Fibroblast of skin of back (primary cell): ENCODE measurements at regions not wholly inside any gene's neighbourhood (a gene's known extent, or its start where the extent isn't known, plus 50 kb on each side); places are given as distances from the start of the nearest gene placed in this dataset.

Source experiments
- DNase-seq: peaks from one replicate; pipeline ENCODE4 v3.0.0-alpha.2; 2013

DNA sequence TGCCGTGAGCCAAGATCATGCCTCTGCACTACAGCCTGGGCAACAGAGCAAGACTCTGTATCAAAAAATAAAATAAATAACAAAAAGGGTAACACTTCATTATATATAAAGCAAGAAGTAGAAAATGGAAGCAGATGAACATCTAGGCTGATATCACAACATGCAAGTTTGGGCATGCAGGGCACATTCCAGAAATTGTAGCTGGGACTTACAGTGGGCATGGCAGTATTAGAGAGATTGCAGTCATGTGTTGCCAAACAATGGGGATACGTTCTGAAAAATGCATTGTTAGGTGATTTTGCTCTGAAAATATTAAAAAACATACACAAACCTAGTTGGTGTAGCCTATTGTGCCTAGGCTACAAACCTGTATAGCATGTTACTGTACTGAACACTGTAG lies 441.0 kb upstream of the PRMT6 start:
- no peak for DNase-seq

- no peak for DNase-seq
Measured at GRCh38 chr1:106619080-106619826, 437.2 kb upstream of the PRMT6 start.

DNA sequence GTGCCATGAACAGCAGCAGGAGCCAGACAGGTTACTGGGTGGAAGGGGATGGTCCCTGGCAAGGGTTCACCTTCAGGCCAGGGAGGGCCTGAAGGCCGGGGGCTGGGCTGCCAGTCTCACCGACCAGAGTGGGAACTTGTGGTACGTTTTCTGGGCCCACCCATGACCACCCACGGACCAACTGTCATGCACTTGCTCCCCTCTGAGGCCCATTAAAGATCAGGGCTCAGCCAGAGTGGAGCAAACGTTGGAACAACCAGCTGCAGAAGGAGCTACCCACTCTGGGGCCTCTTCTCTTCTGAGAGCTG lies 436.7 kb upstream of the PRMT6 start:
- DNase-seq: no peak

DNA sequence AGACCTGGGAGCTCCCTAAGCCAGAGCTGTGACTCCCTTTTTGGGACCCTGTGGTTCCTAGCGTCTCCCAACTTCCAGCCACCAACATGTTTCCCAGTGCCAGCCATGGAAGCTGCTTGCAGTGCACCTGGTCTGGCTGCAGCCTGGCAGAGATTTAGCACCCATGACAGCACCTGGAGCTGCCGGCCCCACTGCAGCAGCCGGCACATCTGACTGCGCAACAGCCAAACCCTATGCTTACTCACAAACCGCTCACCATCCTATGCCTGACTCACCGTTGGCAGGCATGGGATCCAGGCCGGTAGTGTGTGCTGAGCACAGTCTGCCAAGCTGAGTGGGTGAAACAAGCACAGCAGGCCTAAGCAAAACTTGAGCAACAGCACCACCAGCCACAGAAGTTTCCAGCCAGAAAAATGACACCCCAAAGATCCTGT lies 435.9 kb upstream of the PRMT6 start:
- peak; percentile 37 for DNase-seq

DNA sequence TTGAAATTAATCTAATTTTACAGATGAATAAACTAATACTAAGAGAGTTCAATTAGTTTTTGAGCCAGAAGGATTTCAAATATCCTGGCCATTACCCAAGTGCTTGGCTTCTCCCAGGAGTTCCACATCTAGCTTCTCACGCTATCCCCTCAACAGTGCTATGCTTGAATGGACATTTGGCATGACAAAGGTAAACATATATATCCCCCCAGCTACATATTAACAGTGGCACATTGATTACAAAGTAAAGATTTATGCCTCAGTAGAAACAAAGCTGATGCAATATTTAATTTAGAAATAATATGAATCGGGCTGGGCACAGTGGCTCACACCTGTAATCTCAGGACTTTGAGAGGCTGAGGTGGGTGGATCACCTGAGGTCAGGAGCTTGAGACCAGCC lies 434.6 kb upstream of the PRMT6 start:
- no peak for DNase-seq

- DNase-seq: no peak
Measured at GRCh38 chr1:106637566-106637965, 418.9 kb upstream of the PRMT6 start.

DNA sequence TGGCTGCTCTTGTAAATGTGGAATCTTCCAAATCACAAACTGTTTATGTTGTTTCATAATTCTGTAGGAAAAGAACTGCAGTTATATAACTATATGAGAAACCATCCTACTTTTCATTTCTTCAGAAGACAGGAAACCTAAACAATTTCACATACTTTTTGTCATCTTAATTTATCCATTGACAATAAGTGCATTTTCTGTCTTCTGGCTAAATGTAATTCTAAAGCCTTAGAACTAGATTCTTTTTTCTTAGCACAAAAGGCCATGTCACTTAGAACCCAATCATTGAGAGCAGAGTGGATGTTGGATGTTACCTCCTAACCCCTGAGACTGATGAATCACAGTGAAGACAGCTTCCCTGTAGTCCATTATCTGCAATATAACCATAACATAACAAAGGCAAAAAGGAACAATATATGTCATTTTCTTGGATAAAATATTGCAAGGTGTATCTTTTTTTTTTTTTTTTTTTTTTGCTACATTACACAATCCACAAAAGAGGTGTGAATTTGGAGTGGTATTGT lies 410.2 kb upstream of the PRMT6 start:
- DNase-seq: no peak

DNA sequence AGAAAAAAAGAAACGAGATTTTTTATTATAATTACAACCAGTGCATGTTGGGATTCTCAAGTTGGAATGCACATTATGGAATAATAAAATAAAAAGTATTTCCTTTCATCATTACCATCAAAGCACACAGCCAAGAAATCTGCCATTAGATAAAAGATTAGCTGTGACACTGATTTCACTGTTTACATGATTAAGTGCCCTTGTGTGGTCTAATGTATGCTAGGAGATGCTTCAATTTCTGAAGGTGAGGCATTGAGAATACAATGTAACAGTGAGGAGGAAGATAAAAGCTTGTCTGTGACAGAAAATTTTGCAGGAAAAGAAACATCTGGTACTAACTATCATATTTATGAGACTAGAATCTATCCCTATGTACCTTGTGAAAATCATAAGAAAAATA lies 409.7 kb upstream of the PRMT6 start:
- no peak for DNase-seq

DNA sequence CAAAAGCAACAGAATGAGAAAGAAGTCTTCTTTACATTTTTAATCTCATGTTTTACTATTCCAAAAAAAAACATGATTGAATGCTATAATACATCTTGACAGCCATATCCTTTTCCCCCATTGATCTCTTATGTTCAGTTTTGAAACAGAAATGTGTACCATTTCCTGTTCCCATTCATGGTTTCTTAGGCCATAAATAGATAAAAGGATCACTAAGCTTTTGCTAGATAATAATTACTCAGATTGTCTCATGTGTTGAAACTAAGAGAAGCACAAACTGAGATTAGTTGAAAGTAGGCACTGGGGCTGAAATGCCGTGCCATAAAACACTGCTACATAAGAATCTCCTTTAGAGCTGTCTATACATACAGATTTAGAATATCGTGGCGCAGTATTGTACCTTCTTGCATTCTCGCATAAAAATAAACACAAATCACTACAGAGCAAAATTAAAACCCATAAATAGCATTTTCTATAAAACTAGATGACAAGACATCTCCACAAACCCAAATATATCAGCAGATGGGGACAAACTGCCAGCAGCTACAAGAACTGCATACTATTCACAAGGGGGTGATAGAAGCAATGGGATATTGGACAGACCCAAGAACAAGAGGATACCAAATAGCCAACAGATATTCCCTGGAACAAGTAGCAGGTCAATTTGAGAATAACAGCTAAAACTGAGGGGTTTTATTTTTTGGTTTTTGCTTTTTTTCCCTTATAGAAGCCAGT lies 405.3 kb upstream of the PRMT6 start:
- DNase-seq: no peak

DNA sequence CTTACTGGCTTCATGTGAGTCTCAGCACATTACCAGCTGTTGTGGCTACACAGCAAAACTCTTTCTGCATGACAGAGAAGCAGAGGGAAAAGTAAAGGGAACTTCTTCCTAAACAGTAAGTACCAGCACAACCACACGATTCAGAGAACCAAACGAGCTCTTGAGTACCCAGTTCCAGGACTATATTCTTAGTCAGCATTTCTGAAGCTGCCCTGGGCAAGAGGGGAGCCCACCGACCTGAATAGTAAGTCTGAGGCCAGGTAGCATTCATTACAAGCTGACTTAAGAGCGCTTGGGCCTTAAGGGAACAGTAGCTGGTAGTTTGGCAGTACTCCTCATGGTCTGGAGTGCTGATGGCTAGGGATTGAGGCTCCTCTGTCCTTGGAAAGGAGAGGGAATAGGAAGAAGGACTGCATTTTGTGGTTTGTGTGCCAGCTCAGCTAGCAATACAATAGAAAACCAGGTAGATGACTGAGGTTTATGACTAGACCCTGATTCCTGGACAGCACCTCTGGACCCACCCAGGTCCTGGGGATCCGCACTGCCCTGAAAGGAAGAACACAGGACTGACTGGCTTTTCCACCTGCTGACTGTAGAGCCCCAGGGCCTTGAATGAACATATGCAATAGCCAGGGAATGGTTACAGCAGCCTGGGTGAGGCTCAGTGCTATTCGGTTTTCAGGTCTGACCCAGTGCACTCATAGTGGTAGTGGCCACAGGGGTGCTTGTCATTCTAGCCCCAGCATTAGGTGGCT lies 396.8 kb upstream of the PRMT6 start:
- no peak for DNase-seq

DNA sequence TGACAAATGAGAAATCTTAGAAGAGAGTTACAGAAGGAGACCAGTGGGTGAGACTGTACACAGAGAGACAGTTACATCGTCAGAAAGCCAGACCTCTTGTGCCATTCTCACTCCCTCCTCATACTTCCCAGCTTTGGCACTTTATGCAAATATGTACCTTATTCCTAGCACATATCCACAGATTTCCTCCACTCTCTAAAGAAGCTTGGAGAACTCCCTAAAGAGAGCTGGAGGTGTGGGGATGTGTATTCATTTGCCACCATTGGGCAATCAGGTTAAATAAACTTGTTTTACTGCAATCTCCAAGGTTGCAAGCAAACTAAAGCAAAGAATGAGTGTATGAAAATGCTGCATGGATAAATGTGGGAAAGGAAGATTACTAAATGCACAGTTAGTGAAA lies 380.9 kb upstream of the PRMT6 start:
- DNase-seq: no peak

- peak; percentile 27 for DNase-seq
Measured at GRCh38 chr1:106676021-106676420, 380.5 kb upstream of the PRMT6 start.

DNA sequence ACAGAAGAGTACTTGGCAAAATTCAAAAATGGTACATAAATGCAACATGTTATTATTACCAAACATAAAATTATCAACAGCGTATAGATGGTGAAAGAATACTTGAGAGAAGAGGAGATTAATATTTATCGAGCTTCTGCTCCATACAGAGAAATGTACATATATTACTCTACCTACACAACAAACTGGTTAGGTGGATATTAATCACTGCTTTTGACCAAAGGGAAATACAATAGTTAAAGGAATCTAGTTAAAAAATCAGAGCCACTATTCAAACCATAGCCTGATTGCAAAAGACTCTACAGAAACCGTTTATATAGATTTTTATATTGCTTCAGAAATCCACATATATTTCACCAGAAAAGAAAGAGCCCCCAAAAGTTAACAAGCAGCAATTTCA lies 379.3 kb upstream of the PRMT6 start:
- DNase-seq: no peak

- DNase-seq: no peak
Measured at GRCh38 chr1:106677721-106678120, 378.8 kb upstream of the PRMT6 start.

DNA sequence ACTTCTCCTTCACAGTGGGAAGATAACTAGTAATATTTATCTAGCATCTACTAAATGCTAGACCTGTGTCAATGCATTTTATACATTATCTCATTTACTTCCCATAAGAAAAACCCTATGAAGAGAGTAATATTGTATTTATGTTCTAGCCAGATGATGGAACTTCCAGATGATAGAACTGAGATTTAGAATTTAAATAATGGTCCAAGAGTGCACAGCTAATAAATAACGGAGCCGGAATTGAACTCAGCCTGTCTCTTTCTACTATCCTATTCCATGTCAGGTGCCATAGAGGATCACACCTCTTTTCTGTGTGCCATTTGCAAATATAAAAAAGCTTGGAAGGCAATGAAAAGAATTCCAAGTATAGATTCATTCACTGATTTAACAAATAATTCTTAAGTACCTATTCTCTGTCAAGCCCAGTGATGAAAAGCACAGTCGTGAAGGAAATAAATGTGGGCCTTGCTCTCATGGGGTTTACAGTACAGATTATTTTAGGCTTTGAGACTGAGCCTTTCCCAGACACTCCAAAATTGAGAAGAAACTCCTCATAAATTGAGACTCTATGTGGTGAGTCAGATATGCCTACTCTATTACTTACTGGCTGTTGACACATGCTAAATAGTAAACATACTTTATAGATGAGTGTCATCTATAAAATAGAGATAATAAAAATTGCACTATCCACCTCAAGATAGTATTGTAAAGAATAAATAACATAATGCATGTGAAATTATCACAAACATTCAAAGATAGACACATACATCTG lies 378.0 kb upstream of the PRMT6 start:
- DNase-seq: peak; percentile 56

DNA sequence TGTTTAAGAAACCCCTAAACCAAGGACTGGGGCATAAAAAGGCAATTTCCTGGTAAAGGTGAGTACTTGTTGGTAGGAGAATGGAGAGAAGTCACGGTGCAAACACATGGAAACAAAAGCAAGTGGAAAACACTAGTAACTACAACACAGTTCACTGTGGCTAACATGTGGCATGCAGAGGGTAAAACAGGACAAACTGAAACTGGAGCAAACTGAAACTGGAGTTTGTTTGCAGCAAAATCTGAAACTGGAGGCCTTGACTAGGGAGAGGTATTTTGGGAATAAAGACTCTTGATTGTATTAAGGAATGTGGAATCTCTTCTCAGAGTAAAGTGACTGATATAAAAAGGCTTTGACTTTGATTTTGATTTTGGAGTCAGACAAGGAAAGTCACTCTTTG lies 376.3 kb upstream of the PRMT6 start:
- DNase-seq: no peak

- no peak for DNase-seq
Measured at GRCh38 chr1:106680776-106681344, 375.6 kb upstream of the PRMT6 start.

DNA sequence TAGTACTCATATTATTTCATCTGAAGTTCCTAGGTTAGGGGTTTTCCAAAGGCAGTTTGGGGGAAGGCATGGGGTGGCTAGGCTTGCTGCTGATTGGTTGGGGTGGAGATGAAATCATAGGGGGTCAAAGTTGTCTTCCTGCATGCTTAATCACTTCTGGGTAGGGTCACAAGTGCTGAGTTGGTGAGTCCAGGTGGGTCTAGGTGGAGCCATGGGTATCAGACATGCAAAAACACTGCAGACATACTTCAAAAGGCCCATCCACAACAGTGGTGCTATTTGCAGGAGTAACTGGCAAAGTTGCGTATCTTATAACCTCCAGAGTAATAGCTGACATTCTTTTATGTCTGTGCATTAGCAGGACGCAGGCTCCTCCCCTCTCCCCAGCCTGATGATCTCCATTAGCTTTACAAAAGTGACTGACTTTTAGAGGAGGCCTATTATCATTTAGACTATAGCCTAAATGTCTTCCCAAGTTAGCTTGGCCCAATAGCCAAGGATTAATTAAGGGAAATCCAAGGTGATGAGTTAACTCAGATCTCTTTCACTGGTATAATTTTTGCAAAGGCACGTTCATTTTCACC lies 374.4 kb upstream of the PRMT6 start:
- DNase-seq: no peak

- no peak for DNase-seq
Measured at GRCh38 chr1:106688446-106688845, 368.0 kb upstream of the PRMT6 start.

- no peak for DNase-seq
Measured at GRCh38 chr1:106698660-106699059, 357.8 kb upstream of the PRMT6 start.

DNA sequence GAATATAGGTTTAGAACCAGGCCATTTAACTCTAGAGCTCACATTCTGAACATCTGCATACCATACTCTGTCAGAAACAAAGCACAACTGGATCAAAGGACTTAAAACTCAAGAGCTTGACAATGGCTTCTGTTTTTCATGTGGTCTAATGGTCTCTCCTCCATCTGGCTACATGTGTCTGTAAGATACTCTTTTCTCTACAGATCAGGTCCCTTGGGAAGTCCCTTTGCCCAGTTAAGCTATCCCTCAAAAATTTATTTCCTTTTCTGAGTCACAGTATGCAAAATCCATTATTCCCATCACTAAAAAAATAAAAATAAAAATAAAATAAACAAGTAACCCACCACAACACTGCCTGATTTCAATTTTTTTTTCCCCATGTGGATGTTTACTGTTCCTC lies 357.0 kb upstream of the PRMT6 start:
- peak; percentile 80 for DNase-seq

DNA sequence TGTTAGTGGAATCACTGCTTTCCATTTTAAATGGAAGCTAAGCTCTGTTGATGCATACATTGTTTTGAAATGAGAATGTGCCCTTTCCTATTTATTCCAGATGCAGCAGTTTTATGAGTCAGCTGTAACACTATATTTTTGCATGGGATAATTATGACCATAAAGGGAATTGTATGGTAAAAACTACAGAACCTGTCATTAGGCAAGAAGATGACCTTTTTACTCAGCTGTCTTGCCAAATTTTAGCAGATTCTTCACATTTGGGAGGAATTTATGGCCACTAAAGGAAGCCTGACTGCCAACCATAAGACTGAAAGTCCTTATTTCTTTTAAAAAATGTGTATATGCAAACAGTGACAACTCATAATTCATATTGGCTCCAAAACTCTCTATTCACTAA lies 356.3 kb upstream of the PRMT6 start:
- peak; percentile 89 for DNase-seq
